OCI-LY3 (cell line): ENCODE measurements at regions not wholly inside any gene's neighbourhood (a gene's known extent, or its start where the extent isn't known, plus 50 kb on each side); places are given as distances from the start of the nearest gene placed in this dataset.

Source experiments
- H2AFZ ChIP-seq: fragments of 200-600, 300-600 bp; shearing (Covaris generic); 2 replicates; pipeline ENCODE4 v1.6.0; 2014; ENCODE audit warnings: antibody characterized with exemption, low read depth, low read length
- H3K27ac ChIP-seq: fragments of 200-600, 300-600 bp; sonication (generic); 2 replicates; pipeline ENCODE4 v1.5.1; 2014; ENCODE audit warnings: mild to moderate bottlenecking, low read length, moderate library complexity, mixed read lengths
- H3K27me3 ChIP-seq: fragments of 200-600, 300-600 bp; sonication (generic); 2 replicates; pipeline ENCODE4 v1.6.1; 2014; ENCODE audit warnings: low read depth, low read length, mixed read lengths
- H3K36me3 ChIP-seq: fragments of 200-600, 300-600 bp; sonication (generic); replicated peaks from 2 replicates; pipeline ENCODE3; 2014; ENCODE audit warnings: low read depth, low read length, mixed read lengths
- H3K4me1 ChIP-seq: fragments of 300-600, 200-600 bp; sonication (generic); 2 replicates; pipeline ENCODE4 v1.6.1; 2014; ENCODE audit warnings: low read length, mixed read lengths
- H3K4me2 ChIP-seq: fragments of 200-600, 300-600 bp; sonication (generic); 2 replicates; pipeline ENCODE4 v1.6.1; 2014; ENCODE audit warnings: low read length, mixed read lengths
- H3K4me3 ChIP-seq: fragments of 300-600, 200-600 bp; sonication (generic); 2 replicates; pipeline ENCODE4 v1.5.1; 2014; ENCODE audit warnings: antibody characterized with exemption, mild to moderate bottlenecking, low read length, moderate library complexity
- H3K79me2 ChIP-seq: fragments of 300-600, 200-600 bp; shearing (Covaris generic); 2 replicates; pipeline ENCODE4 v1.6.1; 2014; ENCODE audit warnings: mild to moderate bottlenecking, low read length, mixed read lengths
- H3K9ac ChIP-seq: fragments of 300-600, 200-600 bp; shearing (Covaris generic); 2 replicates; pipeline ENCODE4 v1.6.0; 2014; ENCODE audit warnings: mild to moderate bottlenecking, low read length, moderate library complexity
- H3K9me3 ChIP-seq: fragments of 200-600, 300-600 bp; shearing (Covaris generic); 2 replicates; pipeline ENCODE4 v1.6.1; 2014; ENCODE audit warnings: low read length, mixed read lengths; ENCODE audit not compliant: insufficient read depth
- H4K20me1 ChIP-seq: fragments of 200-600, 300-600 bp; sonication (generic); 2 replicates; pipeline ENCODE4 v1.6.1; 2016; ENCODE audit warnings: low read length, mixed read lengths; ENCODE audit not compliant: insufficient read depth
- EZH2phosphoT487 ChIP-seq: fragments of 200-600 bp; shearing (Covaris generic); IDR thresholded peaks from 2 replicates; pipeline ENCODE4 v1.6.1; 2018; ENCODE audit warnings: antibody characterized with exemption, mixed run types, low read depth
- TF ChIP-seq, protein P1 (sequence below): fragments of 200-600, 300-600 bp; sonication (generic); IDR thresholded peaks from 2 replicates; pipeline ENCODE4 v1.5.1; 2014; ENCODE audit warnings: antibody characterized with exemption, low read length, low read depth

DNA sequence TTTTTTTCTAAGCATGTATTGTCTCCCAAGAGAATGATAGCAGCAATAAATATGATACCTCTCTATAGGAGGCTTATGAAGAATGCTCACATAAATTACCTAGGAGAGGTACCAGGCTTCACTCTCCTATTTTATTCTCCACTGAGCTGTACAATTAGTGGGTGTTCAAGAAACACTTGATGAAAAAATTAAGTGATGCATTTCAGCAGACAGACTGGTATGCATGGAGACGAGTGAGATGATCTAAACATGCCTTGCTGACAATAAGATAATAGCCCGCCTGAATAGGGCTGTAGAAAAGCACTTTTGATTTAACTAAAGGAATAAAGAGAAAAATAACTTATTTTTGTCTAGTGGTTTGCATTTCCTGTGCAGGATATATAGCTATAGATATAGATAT, 1449.7 kb downstream of the GATA3 start:
- Histone ChIP-seq H3K4me3 (no peak overlapping the region), H3K4me1 (no peaks in the 10 kb centered on the region), H3K9ac (no peak overlapping the region), H3K9me3 (no peaks in the 10 kb centered on the region), H3K4me2 (no peak overlapping the region), H3K27me3 (no peaks in the 10 kb centered on the region), H3K36me3 (no peaks in the 10 kb centered on the region), H3K27ac (no peak overlapping the region), H2AFZ (no peak overlapping the region), H3K79me2 (no peaks in the 10 kb centered on the region), H4K20me1 (no peaks in the 10 kb centered on the region)
- no peak for TF ChIP-seq EZH2phosphoT487
- TF ChIP-seq, protein P1, sequence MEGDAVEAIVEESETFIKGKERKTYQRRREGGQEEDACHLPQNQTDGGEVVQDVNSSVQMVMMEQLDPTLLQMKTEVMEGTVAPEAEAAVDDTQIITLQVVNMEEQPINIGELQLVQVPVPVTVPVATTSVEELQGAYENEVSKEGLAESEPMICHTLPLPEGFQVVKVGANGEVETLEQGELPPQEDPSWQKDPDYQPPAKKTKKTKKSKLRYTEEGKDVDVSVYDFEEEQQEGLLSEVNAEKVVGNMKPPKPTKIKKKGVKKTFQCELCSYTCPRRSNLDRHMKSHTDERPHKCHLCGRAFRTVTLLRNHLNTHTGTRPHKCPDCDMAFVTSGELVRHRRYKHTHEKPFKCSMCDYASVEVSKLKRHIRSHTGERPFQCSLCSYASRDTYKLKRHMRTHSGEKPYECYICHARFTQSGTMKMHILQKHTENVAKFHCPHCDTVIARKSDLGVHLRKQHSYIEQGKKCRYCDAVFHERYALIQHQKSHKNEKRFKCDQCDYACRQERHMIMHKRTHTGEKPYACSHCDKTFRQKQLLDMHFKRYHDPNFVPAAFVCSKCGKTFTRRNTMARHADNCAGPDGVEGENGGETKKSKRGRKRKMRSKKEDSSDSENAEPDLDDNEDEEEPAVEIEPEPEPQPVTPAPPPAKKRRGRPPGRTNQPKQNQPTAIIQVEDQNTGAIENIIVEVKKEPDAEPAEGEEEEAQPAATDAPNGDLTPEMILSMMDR: no peak

DNA sequence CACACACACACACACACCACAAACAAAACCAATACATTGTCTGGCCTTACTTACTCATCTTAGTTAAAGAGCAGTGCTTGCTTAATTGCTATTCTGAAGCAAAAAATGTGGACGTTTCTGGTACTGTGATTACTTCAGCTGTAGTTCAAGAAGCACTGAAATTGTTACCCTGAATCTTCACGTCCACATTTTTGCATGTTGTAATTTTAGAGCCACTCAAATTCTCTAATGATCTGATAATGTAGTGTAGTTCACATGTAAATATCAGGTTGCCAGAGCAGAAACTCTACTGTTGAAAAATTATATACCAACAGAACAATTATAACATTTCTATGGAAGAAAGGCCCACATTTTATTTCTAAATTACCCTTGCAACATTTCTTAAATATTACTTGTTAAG, 1451.1 kb downstream of the GATA3 start:
- Histone ChIP-seq H3K4me1 (no peaks in the 10 kb centered on the region), H3K4me2 (no peak overlapping the region), H3K9ac (no peak overlapping the region), H4K20me1 (no peaks in the 10 kb centered on the region), H3K27ac (no peak overlapping the region), H2AFZ (no peak overlapping the region), H3K27me3 (no peaks in the 10 kb centered on the region), H3K4me3 (no peak overlapping the region), H3K36me3 (no peaks in the 10 kb centered on the region), H3K9me3 (no peaks in the 10 kb centered on the region), H3K79me2 (no peaks in the 10 kb centered on the region)
- TF ChIP-seq, protein P1: no peak
- TF ChIP-seq EZH2phosphoT487: no peak

DNA sequence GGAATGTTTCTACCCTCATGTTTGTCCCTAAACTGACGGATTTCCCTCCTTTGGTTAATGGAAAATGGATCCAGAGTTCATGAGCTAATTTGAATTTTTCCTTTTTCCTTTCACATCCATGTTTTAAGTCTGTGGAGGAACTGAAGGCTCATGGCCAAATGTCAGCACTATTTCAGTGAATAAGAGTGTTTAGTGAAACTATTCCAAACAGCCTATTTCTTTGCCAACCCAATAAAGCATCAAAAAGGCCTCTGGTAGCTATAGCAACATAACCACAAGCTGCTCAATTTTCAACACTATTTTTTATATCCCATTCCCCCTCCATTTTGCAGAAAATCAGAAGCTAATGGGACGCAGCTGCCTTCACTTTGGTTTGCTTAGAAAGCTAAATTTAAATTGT, 1454.1 kb downstream of the GATA3 start:
- no peaks in the 10 kb centered on the region for H3K9me3 ChIP-seq
- H3K4me3 ChIP-seq: no peak overlapping the region
- H2AFZ ChIP-seq: no peak overlapping the region
- H3K27me3 ChIP-seq: no peaks in the 10 kb centered on the region
- no peaks in the 10 kb centered on the region for H3K79me2 ChIP-seq
- no peak overlapping the region for H3K27ac ChIP-seq
- no peaks in the 10 kb centered on the region for H4K20me1 ChIP-seq
- H3K36me3 ChIP-seq: no peaks in the 10 kb centered on the region
- no peak overlapping the region for H3K9ac ChIP-seq
- H3K4me1 ChIP-seq: no peaks in the 10 kb centered on the region
- no peak overlapping the region for H3K4me2 ChIP-seq
- TF ChIP-seq EZH2phosphoT487: no peak
- TF ChIP-seq, protein P1: no peak

- Histone ChIP-seq H3K4me1 (no peaks in the 10 kb centered on the region), H4K20me1 (no peaks in the 10 kb centered on the region), H3K27me3 (no peaks in the 10 kb centered on the region), H3K27ac (no peak overlapping the region), H2AFZ (no peak overlapping the region), H3K4me3 (no peak overlapping the region), H3K9ac (no peak overlapping the region), H3K4me2 (no peak overlapping the region), H3K9me3 (no peaks in the 10 kb centered on the region), H3K36me3 (no peaks in the 10 kb centered on the region), H3K79me2 (no peaks in the 10 kb centered on the region)
- TF ChIP-seq, protein P1: no peak
- no peak for TF ChIP-seq EZH2phosphoT487
These were observed 1456.1 kb downstream of the GATA3 start for GRCh38 chr10:9510626-9511025.
